Thymus (tissue), 11 donors: ENCODE measurements at regions not wholly inside any gene's neighbourhood (a gene's known extent, or its start where the extent isn't known, plus 50 kb on each side); places are given as distances from the start of the nearest gene placed in this dataset.

Source experiments
- DNase-seq, 9 donors: peaks; one replicate each; pipeline ENCODE4 v3.0.0-alpha.2; 2013; ENCODE audit warnings: low spot score in 9 of 9, low read depth in 6 of 9, missing footprints in 1 of 9
- H3K27ac ChIP-seq, 2 donors: one replicate each; pipeline ENCODE4 v1.5.1; 2013; ENCODE audit warnings: control low read depth in 1 of 2, low read depth in 1 of 2, low read length in 1 of 2, mild to moderate bottlenecking in 1 of 2, moderate library complexity in 1 of 2
- H3K27me3 ChIP-seq, 2 donors: one replicate each; pipeline ENCODE4 v1.5.1; 2013; ENCODE audit warnings: low read length in 1 of 2; ENCODE audit not compliant: control insufficient read depth in 2 of 2, insufficient read depth in 1 of 2
- H3K36me3 ChIP-seq, 2 donors: one replicate each; pipeline ENCODE4 v1.5.1; 2013; ENCODE audit warnings: low read length in 1 of 2, mild to moderate bottlenecking in 1 of 2, moderate library complexity in 1 of 2; ENCODE audit not compliant: control insufficient read depth in 2 of 2, insufficient read depth in 2 of 2
- H3K4me1 ChIP-seq, 2 donors: one replicate each; pipeline ENCODE4 v1.5.1; 2013; ENCODE audit warnings: low read length in 2 of 2; ENCODE audit not compliant: control insufficient read depth in 2 of 2, insufficient read depth in 2 of 2
- H3K4me3 ChIP-seq, 2 donors: one replicate each; pipeline ENCODE4 v1.5.1; 2013; ENCODE audit warnings: low read length in 2 of 2, control low read depth in 1 of 2, mild to moderate bottlenecking in 1 of 2
- H3K9me3 ChIP-seq, 2 donors: one replicate each; pipeline ENCODE4 v1.5.1; 2013; ENCODE audit warnings: low read length in 1 of 2, mild to moderate bottlenecking in 1 of 2; ENCODE audit not compliant: control insufficient read depth in 2 of 2, insufficient read depth in 1 of 2
- WGBS: extraction: QIAGEN DNeasy Blood & Tissue Kit; methylation state at CpG from one replicate; pipeline ENCODE4 v1.1.7; 2013; 5-methylcytosine and 5-hydroxymethylcytosine counted together
- donor health status: healthy.

- H3K4me1 ChIP-seq, result no peaks in the 10 kb centered on the region
- DNase-seq, result no peak
- no peak overlapping the region for H3K27ac ChIP-seq
- H3K36me3 ChIP-seq, result no peaks in the 10 kb centered on the region
- H3K4me3 ChIP-seq, result no peak overlapping the region
- H3K27me3 ChIP-seq, result peaks cover 0 to 2% of the 10 kb centered on the region in 2 donors
- WGBS, result 60% methylated on average over 17 of the region's 17 CpGs
- H3K9me3 ChIP-seq, result no peaks in the 10 kb centered on the region
These were observed 122.3 kb upstream of the BACE2 start for GRCh38 chr21:41045534-41046268.

- no peak overlapping the region for H3K4me3 ChIP-seq
- WGBS, result 5% methylated on average over 1 of the region's 1 CpG
- H3K27me3 ChIP-seq, result peaks cover 0 to 2% of the 10 kb centered on the region in 2 donors
- DNase-seq, result no peak
- H3K27ac ChIP-seq, result no peak overlapping the region
- H3K36me3 ChIP-seq, result no peaks in the 10 kb centered on the region
- H3K4me1 ChIP-seq, result no peaks in the 10 kb centered on the region
- H3K9me3 ChIP-seq, result no peaks in the 10 kb centered on the region
These were observed 119.8 kb upstream of the BACE2 start for GRCh38 chr21:41048145-41048544.

- H3K9me3 ChIP-seq, result no peaks in the 10 kb centered on the region
- DNase-seq, result no peak
- H3K36me3 ChIP-seq, result no peaks in the 10 kb centered on the region
- H3K4me3 ChIP-seq, result no peak overlapping the region
- no peak overlapping the region for H3K27ac ChIP-seq
- no peaks in the 10 kb centered on the region for H3K4me1 ChIP-seq
- WGBS, result 88% methylated on average over 5 of the region's 5 CpGs
- H3K27me3 ChIP-seq, result peaks cover 0 to 2% of the 10 kb centered on the region in 2 donors
These were observed 119.3 kb upstream of the BACE2 start for GRCh38 chr21:41048623-41049022.

- 95% methylated on average over 15 of the region's 15 CpGs for WGBS
- H3K4me1 ChIP-seq, result no peaks in the 10 kb centered on the region
- H3K4me3 ChIP-seq, result no peak overlapping the region
- H3K36me3 ChIP-seq, result no peaks in the 10 kb centered on the region
- no peak overlapping the region for H3K27ac ChIP-seq
- no peaks in the 10 kb centered on the region for H3K27me3 ChIP-seq
- no peak for DNase-seq
- H3K9me3 ChIP-seq, result no peaks in the 10 kb centered on the region
These were observed 115.0 kb upstream of the BACE2 start for GRCh38 chr21:41052820-41053555.

GRCh38 chr21:41054018-41054578, 113.9 kb upstream of the BACE2 start:
- Histone ChIP-seq H3K4me1 (no peaks in the 10 kb centered on the region), H3K36me3 (no peaks in the 10 kb centered on the region), H3K27me3 (no peaks in the 10 kb centered on the region), H3K9me3 (no peaks in the 10 kb centered on the region), H3K4me3 (no peak overlapping the region), H3K27ac (no peak overlapping the region)
- DNase-seq, result no peak
- 93% methylated on average over 6 of the region's 6 CpGs for WGBS

GRCh38 chr21:41055266-41055665, 112.7 kb upstream of the BACE2 start:
- no peak overlapping the region for H3K4me3 ChIP-seq
- H3K4me1 ChIP-seq, result no peaks in the 10 kb centered on the region
- H3K36me3 ChIP-seq, result no peaks in the 10 kb centered on the region
- no peak for DNase-seq
- H3K27ac ChIP-seq, result no peak overlapping the region
- 87% methylated on average over 8 of the region's 8 CpGs for WGBS
- H3K9me3 ChIP-seq, result no peaks in the 10 kb centered on the region
- H3K27me3 ChIP-seq, result no peaks in the 10 kb centered on the region

GRCh38 chr21:41059871-41060270, 108.1 kb upstream of the BACE2 start:
- H3K36me3 ChIP-seq, result no peaks in the 10 kb centered on the region
- WGBS, result 92% methylated on average over 6 of the region's 6 CpGs
- H3K9me3 ChIP-seq, result no peaks in the 10 kb centered on the region
- H3K27me3 ChIP-seq, result no peaks in the 10 kb centered on the region
- H3K27ac ChIP-seq, result no peak overlapping the region
- no peak for DNase-seq
- H3K4me1 ChIP-seq, result no peaks in the 10 kb centered on the region
- H3K4me3 ChIP-seq, result no peak overlapping the region

- DNase-seq, result no peak
- 97% methylated on average over 7 of the region's 7 CpGs for WGBS
- Histone ChIP-seq H3K36me3 (no peaks in the 10 kb centered on the region), H3K4me1 (no peaks in the 10 kb centered on the region), H3K27me3 (no peaks in the 10 kb centered on the region), H3K27ac (no peak overlapping the region), H3K9me3 (no peaks in the 10 kb centered on the region), H3K4me3 (no peak overlapping the region)
These were observed 106.3 kb upstream of the BACE2 start for GRCh38 chr21:41061701-41062100.

GRCh38 chr21:41064334-41064791, 103.6 kb upstream of the BACE2 start:
- H3K36me3 ChIP-seq, result no peaks in the 10 kb centered on the region
- no peaks in the 10 kb centered on the region for H3K4me1 ChIP-seq
- 91% methylated on average over 12 of the region's 12 CpGs for WGBS
- no peak overlapping the region for H3K4me3 ChIP-seq
- H3K9me3 ChIP-seq, result no peaks in the 10 kb centered on the region
- H3K27me3 ChIP-seq, result peaks cover 4 to 13% of the 10 kb centered on the region in 2 donors
- DNase-seq, result no peak
- no peak overlapping the region for H3K27ac ChIP-seq
